ENCODE measurements at regions not wholly inside any gene's neighbourhood (a gene's known extent, or its start where the extent isn't known, plus 50 kb on each side); places are given as distances from the start of the nearest gene placed in this dataset.

- no peak for DNase-seq (ENCODE audit: low read depth in 3 of 3, low spot score in 2 of 3)
These were observed 228.6 kb upstream of the BCOR start for GRCh38 chrX:40326186-40326965.

DNA sequence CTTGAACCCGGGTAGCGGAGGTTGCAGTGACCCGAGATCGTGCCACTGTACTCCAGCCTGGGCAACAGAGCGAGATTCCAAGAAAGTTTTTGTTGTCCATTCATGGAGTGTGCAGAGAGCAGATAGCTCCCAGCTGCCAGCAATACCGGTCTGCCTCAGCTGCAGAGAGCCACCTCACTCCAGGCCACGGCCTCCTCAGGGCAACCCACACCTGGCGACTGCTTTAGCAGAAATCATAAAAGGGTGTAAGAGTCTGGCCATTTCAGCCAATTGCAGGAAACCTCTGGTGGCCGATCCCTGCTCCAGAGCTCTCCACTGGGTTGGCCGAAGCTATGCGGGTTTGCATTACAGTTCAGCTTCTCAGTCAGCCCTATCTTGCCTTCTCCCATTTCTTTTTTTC lies 227.4 kb upstream of the BCOR start:
- no peak for DNase-seq (ENCODE audit: low read depth in 3 of 3, low spot score in 2 of 3)

DNA sequence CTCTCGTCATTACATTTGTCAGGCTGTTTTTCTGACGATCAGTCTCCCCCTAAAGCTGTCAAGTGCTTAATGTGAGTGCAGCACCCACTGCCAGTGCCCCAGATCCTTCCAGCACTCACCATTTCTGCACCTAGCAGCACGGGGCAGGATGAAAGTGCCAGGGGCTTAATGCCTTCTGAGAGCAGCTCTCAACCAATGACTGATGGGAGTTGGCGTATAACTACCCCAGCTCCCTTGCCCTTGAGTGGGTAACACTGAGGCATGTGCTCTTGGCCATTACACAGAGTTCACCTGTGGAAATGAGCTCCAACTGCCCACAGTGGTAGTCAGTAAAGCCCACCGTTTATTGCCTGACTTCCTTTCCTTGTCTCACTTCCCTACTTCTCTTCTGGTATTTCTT lies 226.2 kb upstream of the BCOR start:
- no peak for DNase-seq (ENCODE audit: low read depth in 3 of 3, low spot score in 2 of 3)

GRCh38 chrX:40320819-40321218 lies 223.1 kb upstream of the BCOR start:
- no peak for DNase-seq (ENCODE audit: low read depth in 3 of 3, low spot score in 2 of 3)

DNA sequence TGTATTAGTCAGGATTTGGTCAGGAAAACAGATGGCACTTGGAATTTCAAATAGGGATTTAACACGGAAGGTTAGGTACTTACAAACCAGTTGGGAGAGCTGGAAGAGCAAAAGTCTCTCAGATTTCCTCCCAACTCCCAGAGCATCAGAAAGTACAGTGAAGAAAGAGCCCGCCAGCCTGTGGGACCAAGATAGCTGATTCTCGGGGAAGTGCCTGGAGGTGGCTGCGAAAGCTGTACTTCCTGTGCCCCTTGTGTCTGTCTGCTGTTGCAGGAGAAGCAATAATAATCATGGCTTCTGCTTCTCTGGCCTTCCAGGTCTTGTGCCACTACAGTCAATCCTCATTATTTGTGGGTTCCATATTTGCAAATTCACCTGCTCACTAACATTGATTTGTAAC lies 221.0 kb upstream of the BCOR start:
- no peak for DNase-seq (ENCODE audit: low read depth in 3 of 3, low spot score in 2 of 3)

- DNase-seq (ENCODE audit: low read depth in 3 of 3, low spot score in 2 of 3), result no peak
These were observed 220.3 kb upstream of the BCOR start for GRCh38 chrX:40318076-40318475.

- DNase-seq (ENCODE audit: low read depth in 3 of 3, low spot score in 2 of 3), result no peak
These were observed 218.7 kb upstream of the BCOR start for GRCh38 chrX:40316502-40316901.

DNA sequence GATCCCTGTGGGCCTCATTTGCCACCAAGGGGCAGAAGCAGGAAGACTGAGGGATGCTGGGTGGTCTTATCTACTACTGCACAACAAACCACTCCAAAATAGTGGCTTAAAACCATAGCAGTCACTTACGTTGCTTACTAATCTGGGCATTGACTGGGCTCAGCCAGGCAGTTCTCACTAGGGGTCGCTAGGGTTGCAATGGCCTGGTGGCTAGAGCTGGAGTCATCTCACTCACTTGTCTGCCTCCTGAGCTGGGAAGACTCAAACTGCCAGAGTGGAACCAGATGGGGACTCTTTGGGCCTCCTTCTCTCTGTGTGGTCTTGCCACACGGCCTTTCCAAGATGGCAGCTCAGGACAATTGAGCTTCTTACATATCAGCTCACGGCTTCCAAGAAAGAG lies 216.3 kb upstream of the BCOR start:
- DNase-seq (ENCODE audit: low read depth in 3 of 3, low spot score in 2 of 3), result no peak

GRCh38 chrX:40313269-40313668 lies 215.5 kb upstream of the BCOR start:
- no peak for DNase-seq (ENCODE audit: low read depth in 3 of 3, low spot score in 2 of 3)

DNA sequence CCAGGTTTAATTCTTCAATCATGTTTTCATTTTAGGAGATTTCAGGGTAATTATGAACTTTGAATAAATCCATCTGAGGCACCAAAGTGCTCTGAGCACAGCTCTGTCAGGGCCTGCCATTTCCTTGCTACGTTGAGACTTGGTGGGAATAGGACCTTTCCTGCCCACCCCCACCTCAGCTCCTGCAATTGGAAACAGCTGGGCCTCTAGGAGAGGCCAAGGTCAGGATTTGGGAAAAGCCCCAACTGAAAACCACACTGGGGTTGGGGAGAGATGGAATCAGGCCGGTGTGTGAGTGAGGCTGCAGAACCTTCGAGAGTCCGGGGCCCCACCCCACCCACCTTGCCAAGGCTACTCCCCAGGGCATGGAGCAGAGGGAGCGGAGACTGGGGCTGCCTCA lies 212.7 kb upstream of the BCOR start:
- DNase-seq (ENCODE audit: low read depth in 3 of 3, low spot score in 2 of 3), result no peak

DNA sequence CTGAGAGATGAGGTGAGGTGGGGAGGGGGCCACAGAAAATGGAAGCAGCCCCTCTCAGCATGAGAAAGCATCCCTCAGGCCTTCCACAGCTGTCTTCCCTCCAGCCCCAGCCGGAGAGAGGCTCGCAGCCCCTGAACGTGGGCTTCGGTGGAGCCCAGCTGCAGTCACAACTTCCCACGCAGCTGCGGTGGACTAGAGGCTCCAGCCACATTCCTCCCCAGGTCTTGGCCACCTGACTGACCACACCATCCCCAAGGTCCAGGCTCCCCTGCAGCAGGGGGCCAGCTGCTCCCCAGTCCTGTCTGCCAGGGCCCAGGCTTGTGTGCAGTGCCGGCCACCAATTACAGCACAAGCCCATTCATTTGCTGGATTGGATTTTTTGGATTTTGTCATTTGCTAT lies 212.3 kb upstream of the BCOR start:
- no peak for DNase-seq (ENCODE audit: low read depth in 3 of 3, low spot score in 2 of 3)

GRCh38 chrX:40307871-40308270 lies 210.1 kb upstream of the BCOR start:
- DNase-seq (ENCODE audit: low read depth in 3 of 3, low spot score in 2 of 3), result no peak

- no peak for DNase-seq (ENCODE audit: low read depth in 3 of 3, low spot score in 2 of 3)
These were observed 206.4 kb upstream of the BCOR start for GRCh38 chrX:40304115-40304514.

- no peak for DNase-seq (ENCODE audit: low read depth in 3 of 3, low spot score in 2 of 3)
These were observed 205.7 kb upstream of the BCOR start for GRCh38 chrX:40303256-40304077.

DNA sequence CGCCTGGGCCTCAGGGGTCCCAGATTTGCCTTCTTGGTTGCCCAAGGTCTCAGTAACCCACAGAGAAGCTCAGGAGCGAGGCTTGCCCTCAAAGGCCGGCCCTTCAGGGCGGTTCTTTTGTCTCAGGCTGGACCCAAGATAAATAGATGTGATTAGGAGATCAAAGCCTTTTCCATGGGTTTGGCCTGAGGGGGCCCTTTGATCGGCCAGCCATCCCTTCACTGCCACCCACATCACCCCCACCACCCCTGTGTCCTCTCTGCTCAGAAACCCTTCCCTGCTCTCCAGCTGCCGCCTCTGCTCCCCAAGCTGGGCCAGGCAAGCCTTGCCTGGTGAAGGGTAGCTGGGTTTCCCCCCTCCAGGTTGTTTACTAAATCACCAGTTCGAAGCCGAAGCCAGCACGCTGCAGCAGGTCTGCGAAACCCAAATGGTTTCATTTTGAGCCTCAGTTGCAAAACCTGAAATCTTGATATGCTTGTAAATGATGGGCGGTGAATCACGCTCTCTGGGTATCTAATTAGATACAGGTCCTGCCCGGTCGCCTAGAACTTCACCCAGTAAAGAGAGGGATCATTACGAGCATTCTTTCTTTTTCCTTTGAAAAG lies 202.6 kb upstream of the BCOR start:
- DNase-seq (ENCODE audit: low read depth in 3 of 3, low spot score in 2 of 3), result no peak

- DNase-seq (ENCODE audit: low read depth in 3 of 3, low spot score in 2 of 3), result no peak
These were observed 201.9 kb upstream of the BCOR start for GRCh38 chrX:40299641-40300046.

- no peak for DNase-seq (ENCODE audit: low read depth in 3 of 3, low spot score in 2 of 3)
These were observed 201.1 kb upstream of the BCOR start for GRCh38 chrX:40298572-40299479.

- no peak for DNase-seq (ENCODE audit: low read depth in 3 of 3, low spot score in 2 of 3)
These were observed 200.3 kb upstream of the BCOR start for GRCh38 chrX:40298069-40298468.

DNA sequence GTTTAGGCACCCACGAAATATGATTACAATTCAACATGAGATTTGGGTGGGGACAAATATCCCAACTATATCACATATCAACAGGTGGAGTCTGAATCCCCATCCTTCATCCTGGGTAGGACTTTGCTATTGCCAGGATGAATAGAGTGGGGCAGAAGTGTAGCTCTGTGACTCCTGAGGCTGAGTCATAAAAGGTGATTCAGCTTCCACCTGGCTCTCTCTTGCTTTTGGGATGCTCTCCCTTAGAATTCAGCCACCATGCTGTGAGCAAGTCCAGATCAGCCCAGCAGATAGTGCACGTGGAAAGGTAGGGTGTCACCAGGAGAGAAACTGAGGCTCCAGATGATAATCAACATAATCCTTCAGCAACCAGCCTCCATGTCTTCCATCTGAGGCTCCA lies 193.8 kb upstream of the BCOR start:
- no peak for DNase-seq (ENCODE audit: low read depth in 3 of 3, low spot score in 2 of 3)

GRCh38 chrX:40290517-40290916 lies 192.8 kb upstream of the BCOR start:
- DNase-seq (ENCODE audit: low read depth in 3 of 3, low spot score in 2 of 3), result no peak

- no peak for DNase-seq (ENCODE audit: low read depth in 3 of 3, low spot score in 2 of 3)
These were observed 188.1 kb upstream of the BCOR start for GRCh38 chrX:40285876-40286275.
